ENCODE measurements at regions not wholly inside any gene's neighbourhood (a gene's known extent, or its start where the extent isn't known, plus 50 kb on each side); places are given as distances from the start of the nearest gene placed in this dataset.

GRCh38 chr4:154032914-154033313 lies 244.0 kb upstream of the SFRP2 start:
- no peak overlapping the region for H3K27ac ChIP-seq
- H3K9me3 ChIP-seq = peaks cover 0 to 2% of the 10 kb centered on the region in 2 donors
- H3K4me1 ChIP-seq (ENCODE audit: insufficient read depth) = no peaks in the 10 kb centered on the region
- H3K27me3 ChIP-seq = no peaks in the 10 kb centered on the region
- intact Hi-C loops (cut with DNase I) = no loop called here
- no peak for TF ChIP-seq POLR2A (IDR thresholded peaks at IDR 0.05)
- no peak for TF ChIP-seq CTCF (IDR thresholded peaks at IDR 0.05)
- no peak for TF ChIP-seq EP300 (IDR thresholded peaks at IDR 0.05)
- no peak for DNase-seq
- H3K36me3 ChIP-seq = no peaks in the 10 kb centered on the region
- no peak overlapping the region for H3K4me3 ChIP-seq
- 92% methylated on average over 3 of the region's 3 CpGs for WGBS, 3 donors

- TF ChIP-seq POLR2A (IDR thresholded peaks at IDR 0.05) (no peak), EP300 (IDR thresholded peaks at IDR 0.05) (no peak), CTCF (IDR thresholded peaks at IDR 0.05) (no peak)
- H3K27me3 ChIP-seq = no peaks in the 10 kb centered on the region
- H3K27ac ChIP-seq = no peak overlapping the region
- intact Hi-C loops (cut with DNase I) = no loop called here
- H3K4me3 ChIP-seq = no peak overlapping the region
- no peaks in the 10 kb centered on the region for H3K4me1 ChIP-seq (ENCODE audit: insufficient read depth)
- H3K36me3 ChIP-seq = no peaks in the 10 kb centered on the region
- peaks cover 0 to 2% of the 10 kb centered on the region in 2 donors for H3K9me3 ChIP-seq
- DNase-seq = no peak
- WGBS, 3 donors = 30 to 44% (median 42%) methylated on average over 2 of the region's 2 CpGs
These were observed 241.9 kb upstream of the SFRP2 start for GRCh38 chr4:154030746-154031145.

- no peak for DNase-seq
- TF ChIP-seq EP300 (IDR thresholded peaks at IDR 0.05) (no peak), POLR2A (IDR thresholded peaks at IDR 0.05) (no peak), CTCF (IDR thresholded peaks at IDR 0.05) (no peak)
- Histone ChIP-seq H3K4me1 (ENCODE audit: insufficient read depth) (no peaks in the 10 kb centered on the region), H3K4me3 (no peak overlapping the region), H3K27me3 (no peaks in the 10 kb centered on the region), H3K36me3 (no peaks in the 10 kb centered on the region), H3K27ac (no peak overlapping the region), H3K9me3 (peaks cover 0 to 2% of the 10 kb centered on the region in 2 donors)
- WGBS, 3 donors = 70 to 75% (median 70%) methylated on average over 2 of the region's 2 CpGs
- intact Hi-C loops (cut with DNase I) = no loop called here
These were observed 241.3 kb upstream of the SFRP2 start for GRCh38 chr4:154030152-154030551.

GRCh38 chr4:154029171-154029570 lies 240.3 kb upstream of the SFRP2 start:
- intact Hi-C loops (cut with DNase I) = no loop called here
- no peak for TF ChIP-seq POLR2A (IDR thresholded peaks at IDR 0.05)
- TF ChIP-seq CTCF (IDR thresholded peaks at IDR 0.05) = no peak
- no peak for TF ChIP-seq EP300 (IDR thresholded peaks at IDR 0.05)
- no peaks in the 10 kb centered on the region for H3K4me1 ChIP-seq (ENCODE audit: insufficient read depth)
- WGBS, 3 donors = 70 to 77% (median 74%) methylated on average over 2 of the region's 2 CpGs
- DNase-seq = no peak
- no peak overlapping the region for H3K27ac ChIP-seq
- no peaks in the 10 kb centered on the region for H3K36me3 ChIP-seq
- no peaks in the 10 kb centered on the region for H3K27me3 ChIP-seq
- H3K9me3 ChIP-seq = peaks cover 0 to 2% of the 10 kb centered on the region in 2 donors
- H3K4me3 ChIP-seq = no peak overlapping the region

GRCh38 chr4:154025110-154025509 lies 236.2 kb upstream of the SFRP2 start:
- H3K36me3 ChIP-seq = no peaks in the 10 kb centered on the region
- H3K27me3 ChIP-seq = no peaks in the 10 kb centered on the region
- H3K4me1 ChIP-seq (ENCODE audit: insufficient read depth) = no peaks in the 10 kb centered on the region
- intact Hi-C loops (cut with DNase I) = no loop called here
- H3K9me3 ChIP-seq = no peaks in the 10 kb centered on the region
- no peak for DNase-seq
- H3K4me3 ChIP-seq = no peak overlapping the region
- TF ChIP-seq EP300 (IDR thresholded peaks at IDR 0.05) = no peak
- no peak for TF ChIP-seq POLR2A (IDR thresholded peaks at IDR 0.05)
- no peak for TF ChIP-seq CTCF (IDR thresholded peaks at IDR 0.05)
- H3K27ac ChIP-seq = no peak overlapping the region
- WGBS, 3 donors = 57 to 63% (median 59%) methylated on average over 2 of the region's 2 CpGs

All from ovary (tissue), 7 donors.